Osteoblast (primary cell): ENCODE measurements at regions not wholly inside any gene's neighbourhood (a gene's known extent, or its start where the extent isn't known, plus 50 kb on each side); places are given as distances from the start of the nearest gene placed in this dataset.

Experiments
- DNase-seq: peaks from one replicate; pipeline ENCODE4 v3.0.0; 2011; ENCODE audit warnings: low spot score, mixed read lengths; ENCODE audit not compliant: insufficient read length; ENCODE audit errors: missing footprints
- H2AFZ ChIP-seq: 2 replicates; pipeline ENCODE4 v1.6.0; 2011; ENCODE audit warnings: mild to moderate bottlenecking, low read length
- H3K27ac ChIP-seq: 2 replicates; pipeline ENCODE4 v1.5.1; 2011; ENCODE audit warnings: mild to moderate bottlenecking, low read depth, low read length, moderate library complexity
- H3K27me3 ChIP-seq: 2 replicates; pipeline ENCODE4 v1.6.0; 2012; ENCODE audit warnings: mild to moderate bottlenecking, control low read depth, inconsistent platforms, low read length, moderate library complexity; ENCODE audit not compliant: insufficient read depth
- H3K36me3 ChIP-seq: 2 replicates; pipeline ENCODE4 v1.5.1; 2011; ENCODE audit warnings: mild to moderate bottlenecking, low read length, control low read depth, moderate library complexity; ENCODE audit not compliant: insufficient read depth
- H3K4me1 ChIP-seq: 2 replicates; pipeline ENCODE4 v1.5.1; 2011; ENCODE audit warnings: mild to moderate bottlenecking, low read length, control low read depth, moderate library complexity; ENCODE audit not compliant: insufficient read depth
- H3K4me2 ChIP-seq: 2 replicates; pipeline ENCODE4 v1.6.0; 2011; ENCODE audit warnings: mild to moderate bottlenecking, low read length; ENCODE audit not compliant: insufficient read depth
- H3K4me3 ChIP-seq: fragments of 200-600 bp; sonication (generic); 3 replicates; pipeline ENCODE4 v1.5.1; 2012; ENCODE audit warnings: mild to moderate bottlenecking, low read length, inconsistent platforms; ENCODE audit not compliant: insufficient read depth
- H3K79me2 ChIP-seq: 2 replicates; pipeline ENCODE4 v1.6.0; 2012; ENCODE audit warnings: mild to moderate bottlenecking, low read length, control low read depth, inconsistent platforms; ENCODE audit not compliant: insufficient read depth
- H3K9me3 ChIP-seq: 2 replicates; pipeline ENCODE4 v1.5.1; 2011; ENCODE audit warnings: low read depth, low read length, control low read depth
- H4K20me1 ChIP-seq: 2 replicates; pipeline ENCODE4 v1.6.0; 2012; ENCODE audit warnings: mild to moderate bottlenecking, low read length, control low read depth; ENCODE audit not compliant: insufficient read depth
- TF ChIP-seq, protein P1 (sequence below): IDR thresholded peaks from 2 replicates; pipeline ENCODE4 v1.5.1; 2011; ENCODE audit warnings: mild to moderate bottlenecking, low read depth, low read length, moderate library complexity; ENCODE audit errors: extremely low read depth

DNA sequence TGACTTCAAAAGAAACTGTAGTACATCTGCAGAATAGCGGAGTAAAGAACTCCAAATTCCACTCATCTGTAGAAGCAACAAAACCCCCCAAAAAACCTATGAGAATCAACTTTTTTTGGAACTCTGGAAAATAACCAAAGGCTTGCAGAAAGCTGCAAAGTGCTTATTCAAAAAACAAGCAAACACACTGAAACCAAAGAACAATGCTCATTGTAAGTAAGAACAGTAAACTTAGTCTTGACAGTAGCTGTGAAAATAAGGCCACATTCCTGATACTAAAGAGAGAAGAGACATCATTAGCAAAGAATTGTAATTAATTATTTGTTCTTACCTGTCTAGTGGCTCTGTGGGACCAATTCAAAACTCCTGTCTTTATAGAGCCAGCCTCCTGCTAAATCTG lies 534.3 kb upstream of the C16orf82 start:
- H3K27ac ChIP-seq: no peak overlapping the region
- no peaks in the 10 kb centered on the region for H4K20me1 ChIP-seq
- TF ChIP-seq, protein P1, sequence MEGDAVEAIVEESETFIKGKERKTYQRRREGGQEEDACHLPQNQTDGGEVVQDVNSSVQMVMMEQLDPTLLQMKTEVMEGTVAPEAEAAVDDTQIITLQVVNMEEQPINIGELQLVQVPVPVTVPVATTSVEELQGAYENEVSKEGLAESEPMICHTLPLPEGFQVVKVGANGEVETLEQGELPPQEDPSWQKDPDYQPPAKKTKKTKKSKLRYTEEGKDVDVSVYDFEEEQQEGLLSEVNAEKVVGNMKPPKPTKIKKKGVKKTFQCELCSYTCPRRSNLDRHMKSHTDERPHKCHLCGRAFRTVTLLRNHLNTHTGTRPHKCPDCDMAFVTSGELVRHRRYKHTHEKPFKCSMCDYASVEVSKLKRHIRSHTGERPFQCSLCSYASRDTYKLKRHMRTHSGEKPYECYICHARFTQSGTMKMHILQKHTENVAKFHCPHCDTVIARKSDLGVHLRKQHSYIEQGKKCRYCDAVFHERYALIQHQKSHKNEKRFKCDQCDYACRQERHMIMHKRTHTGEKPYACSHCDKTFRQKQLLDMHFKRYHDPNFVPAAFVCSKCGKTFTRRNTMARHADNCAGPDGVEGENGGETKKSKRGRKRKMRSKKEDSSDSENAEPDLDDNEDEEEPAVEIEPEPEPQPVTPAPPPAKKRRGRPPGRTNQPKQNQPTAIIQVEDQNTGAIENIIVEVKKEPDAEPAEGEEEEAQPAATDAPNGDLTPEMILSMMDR: no peak
- DNase-seq: no peak
- H3K36me3 ChIP-seq: no peaks in the 10 kb centered on the region
- no peak overlapping the region for H2AFZ ChIP-seq
- no peak overlapping the region for H3K4me3 ChIP-seq
- H3K9me3 ChIP-seq: no peaks in the 10 kb centered on the region
- no peaks in the 10 kb centered on the region for H3K79me2 ChIP-seq
- no peaks in the 10 kb centered on the region for H3K4me1 ChIP-seq
- no peak overlapping the region for H3K4me2 ChIP-seq
- H3K27me3 ChIP-seq: no peaks in the 10 kb centered on the region

DNA sequence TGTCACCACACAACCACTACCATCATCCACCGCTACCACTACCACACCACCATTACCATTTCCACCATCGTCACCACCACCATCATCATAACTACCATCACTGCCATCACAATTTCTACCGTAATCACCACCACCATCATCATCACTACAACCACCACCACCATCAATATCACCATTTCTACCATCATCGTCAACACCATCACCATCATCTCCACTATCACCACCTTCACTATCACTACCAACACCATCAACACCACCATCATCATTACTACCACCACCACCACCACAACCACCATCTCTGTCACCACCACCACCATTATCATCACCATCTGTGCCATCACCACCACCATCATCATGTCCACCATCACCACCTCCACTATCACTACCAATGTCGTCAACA lies 524.5 kb upstream of the C16orf82 start:
- Histone ChIP-seq H3K79me2 (no peaks in the 10 kb centered on the region), H3K9me3 (peaks cover 4% of the 10 kb centered on the region), H3K27ac (no peak overlapping the region), H3K27me3 (no peaks in the 10 kb centered on the region), H3K4me3 (no peak overlapping the region), H4K20me1 (no peaks in the 10 kb centered on the region), H3K4me2 (no peak overlapping the region), H3K4me1 (no peaks in the 10 kb centered on the region), H2AFZ (no peak overlapping the region), H3K36me3 (no peaks in the 10 kb centered on the region)
- TF ChIP-seq, protein P1: no peak
- DNase-seq: no peak

DNA sequence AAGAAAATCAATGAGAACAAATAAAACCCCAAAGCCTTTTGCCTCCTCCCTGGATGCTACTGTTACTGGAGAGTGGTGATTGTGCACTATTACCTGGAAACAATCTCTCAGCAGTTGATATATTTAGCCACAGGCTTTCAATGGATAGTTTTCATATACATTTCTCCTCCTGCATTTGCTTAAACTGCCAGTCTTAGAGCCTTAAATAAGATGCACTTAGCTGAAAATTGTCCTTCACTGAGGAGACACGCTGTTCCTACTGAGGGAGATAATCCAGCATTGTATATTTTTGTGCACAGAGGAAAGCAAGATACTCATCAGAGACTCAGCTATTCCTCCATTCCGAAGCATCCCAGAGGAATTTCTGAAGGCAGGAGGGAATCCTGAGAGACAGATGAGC lies 520.2 kb upstream of the C16orf82 start:
- H4K20me1 ChIP-seq: no peaks in the 10 kb centered on the region
- TF ChIP-seq, protein P1: no peak
- DNase-seq: no peak
- no peak overlapping the region for H3K4me3 ChIP-seq
- no peak overlapping the region for H3K4me2 ChIP-seq
- H3K4me1 ChIP-seq: no peaks in the 10 kb centered on the region
- H3K36me3 ChIP-seq: no peaks in the 10 kb centered on the region
- H3K27me3 ChIP-seq: no peaks in the 10 kb centered on the region
- no peak overlapping the region for H3K27ac ChIP-seq
- no peak overlapping the region for H2AFZ ChIP-seq
- H3K79me2 ChIP-seq: no peaks in the 10 kb centered on the region
- H3K9me3 ChIP-seq: peaks cover 4% of the 10 kb centered on the region

DNA sequence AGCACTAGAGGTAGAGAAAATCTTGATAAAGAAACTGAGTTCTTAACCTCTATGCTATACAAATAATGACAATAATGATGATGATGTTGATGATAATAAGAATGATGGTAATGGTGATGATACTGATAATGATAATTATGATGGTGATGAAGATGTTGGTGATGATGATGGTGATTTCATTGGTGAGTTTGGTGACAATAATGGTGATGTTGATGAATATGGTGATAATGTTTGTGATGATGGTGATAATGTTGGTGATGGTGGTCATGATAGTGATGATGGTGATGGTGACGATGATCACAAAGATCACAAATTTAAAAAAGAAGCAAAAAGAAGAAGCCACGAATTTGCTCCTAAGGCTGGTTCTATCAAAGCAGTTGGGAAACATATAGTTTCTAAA lies 519.0 kb upstream of the C16orf82 start:
- no peaks in the 10 kb centered on the region for H3K36me3 ChIP-seq
- no peak overlapping the region for H3K4me3 ChIP-seq
- no peaks in the 10 kb centered on the region for H4K20me1 ChIP-seq
- no peak overlapping the region for H3K4me2 ChIP-seq
- DNase-seq: no peak
- no peaks in the 10 kb centered on the region for H3K27me3 ChIP-seq
- TF ChIP-seq, protein P1: no peak
- no peaks in the 10 kb centered on the region for H3K4me1 ChIP-seq
- no peaks in the 10 kb centered on the region for H3K79me2 ChIP-seq
- H2AFZ ChIP-seq: no peak overlapping the region
- H3K9me3 ChIP-seq: no peaks in the 10 kb centered on the region
- no peak overlapping the region for H3K27ac ChIP-seq
